T-helper 2 cell treated with Interferon-gamma antibody and Interleukin-4, amounts not matched to agents 100 ng/mL and 5 ng/mL, for 36 hours (primary cell): ENCODE measurements at regions not wholly inside any gene's neighbourhood (a gene's known extent, or its start where the extent isn't known, plus 50 kb on each side); places are given as distances from the start of the nearest gene placed in this dataset.
"Not testable (repeated sequence)": the region's sequence is repeated elsewhere in the genome, so short reads cannot be mapped to it uniquely, and the experiment has no call there.

ENCODE experiments used
- intact Hi-C: fragments of 100-400 bp; cut with micrococcal nuclease; formaldehyde crosslinking; loops from one replicate; pipeline ENCODE4 v1.15.1; 2023

GRCh38 chr10:78231939-78232338, 198.3 kb downstream of the RPS24 start:
- intact Hi-C loops: no loop called here

- intact Hi-C loops: no loop called here
These were observed 202.9 kb downstream of the RPS24 start for GRCh38 chr10:78236416-78237015.

GRCh38 chr10:78237951-78238350, 204.3 kb downstream of the RPS24 start:
- intact Hi-C loops: not testable (repeated sequence)

GRCh38 chr10:78247266-78247665, 213.6 kb downstream of the RPS24 start:
- intact Hi-C loops: no loop called here

GRCh38 chr10:78247821-78248220, 214.2 kb downstream of the RPS24 start:
- intact Hi-C loops: no loop called here

- intact Hi-C loops: no loop called here
These were observed 215.2 kb downstream of the RPS24 start for GRCh38 chr10:78248651-78249464.

- intact Hi-C loops: no loop called here
These were observed 216.0 kb downstream of the RPS24 start for GRCh38 chr10:78249690-78250089.

GRCh38 chr10:78250313-78251015, 216.8 kb downstream of the RPS24 start:
- intact Hi-C loops: no loop called here

GRCh38 chr10:78251016-78251385, 217.3 kb downstream of the RPS24 start:
- intact Hi-C loops: no loop called here

- intact Hi-C loops: no loop called here
These were observed 218.6 kb downstream of the RPS24 start for GRCh38 chr10:78252286-78252685.

- intact Hi-C loops: no loop called here
These were observed 219.6 kb downstream of the RPS24 start for GRCh38 chr10:78253063-78253853.

- intact Hi-C loops: no loop called here
These were observed 220.3 kb downstream of the RPS24 start for GRCh38 chr10:78254013-78254412.

- intact Hi-C loops: no loop called here
These were observed 221.6 kb downstream of the RPS24 start for GRCh38 chr10:78255214-78255613.

- intact Hi-C loops: no loop called here
These were observed 222.4 kb downstream of the RPS24 start for GRCh38 chr10:78255796-78256638.

GRCh38 chr10:78258323-78259030, 224.8 kb downstream of the RPS24 start:
- intact Hi-C loops: no loop called here

GRCh38 chr10:78259391-78259790, 225.7 kb downstream of the RPS24 start:
- intact Hi-C loops: no loop called here

- intact Hi-C loops: no loop called here
These were observed 226.5 kb downstream of the RPS24 start for GRCh38 chr10:78260141-78260540.

GRCh38 chr10:78260680-78261079, 227.0 kb downstream of the RPS24 start:
- intact Hi-C loops: no loop called here

GRCh38 chr10:78261291-78261690, 227.6 kb downstream of the RPS24 start:
- intact Hi-C loops: no loop called here

GRCh38 chr10:78262860-78263259, 229.2 kb downstream of the RPS24 start:
- intact Hi-C loops: no loop called here
